GM21786 (cell line): ENCODE measurements at regions not wholly inside any gene's neighbourhood (a gene's known extent, or its start where the extent isn't known, plus 50 kb on each side); places are given as distances from the start of the nearest gene placed in this dataset.
"Not testable (repeated sequence)": the region's sequence is repeated elsewhere in the genome, so short reads cannot be mapped to it uniquely, and the experiment has no call there.

Experiments
- ATAC-seq: cut with Tn5 transposase; IDR thresholded peaks from one replicate; pipeline ENCODE4 v1.9.1; 2021; ENCODE audit not compliant: unreplicated experiment

- ATAC-seq, result no peak
Observed at GRCh38 chr1:242824435-242824834, 299.9 kb upstream of the PLD5 start.

- peak; percentile 94 for ATAC-seq
Observed at GRCh38 chr1:242813490-242814091, 289.1 kb upstream of the PLD5 start.

- ATAC-seq, result no peak
Observed at GRCh38 chr1:242811092-242811840, 286.8 kb upstream of the PLD5 start.

GRCh38 chr1:242806324-242806723, 281.8 kb upstream of the PLD5 start:
- ATAC-seq, result no peak

GRCh38 chr1:242805360-242805759, 280.9 kb upstream of the PLD5 start:
- not testable (repeated sequence) for ATAC-seq

GRCh38 chr1:242802973-242803372, 278.5 kb upstream of the PLD5 start:
- no peak for ATAC-seq

- ATAC-seq, result peak; percentile 68
Observed at GRCh38 chr1:242800521-242800920, 276.0 kb upstream of the PLD5 start.

- no peak for ATAC-seq
Observed at GRCh38 chr1:242797856-242798255, 273.4 kb upstream of the PLD5 start.

- ATAC-seq, result peak; percentile 78
Observed at GRCh38 chr1:242788771-242789170, 264.3 kb upstream of the PLD5 start.

GRCh38 chr1:242787968-242788367, 263.5 kb upstream of the PLD5 start:
- no peak for ATAC-seq

- no peak for ATAC-seq
Observed at GRCh38 chr1:242784807-242785206, 260.3 kb upstream of the PLD5 start.

GRCh38 chr1:242784084-242784483, 259.6 kb upstream of the PLD5 start:
- ATAC-seq, result peak; percentile 61

- no peak for ATAC-seq
Observed at GRCh38 chr1:242774256-242774655, 249.8 kb upstream of the PLD5 start.

GRCh38 chr1:242770366-242770765, 245.9 kb upstream of the PLD5 start:
- ATAC-seq, result no peak

- ATAC-seq, result no peak
Observed at GRCh38 chr1:242764161-242764560, 239.7 kb upstream of the PLD5 start.

GRCh38 chr1:242761556-242761955, 237.1 kb upstream of the PLD5 start:
- ATAC-seq, result no peak

- ATAC-seq, result no peak
Observed at GRCh38 chr1:242754926-242755325, 230.4 kb upstream of the PLD5 start.

GRCh38 chr1:242754125-242754524, 229.6 kb upstream of the PLD5 start:
- ATAC-seq, result no peak

- no peak for ATAC-seq
Observed at GRCh38 chr1:242747233-242747632, 222.7 kb upstream of the PLD5 start.

- ATAC-seq, result no peak
Observed at GRCh38 chr1:242745079-242745478, 220.6 kb upstream of the PLD5 start.

GRCh38 chr1:242743983-242744780, 219.7 kb upstream of the PLD5 start:
- ATAC-seq, result no peak
